HCT116 (cell line): ENCODE measurements at regions not wholly inside any gene's neighbourhood (a gene's known extent, or its start where the extent isn't known, plus 50 kb on each side); places are given as distances from the start of the nearest gene placed in this dataset.

Experiments
- ATAC-seq: fragments of 200-7000 bp; cut with Tn5 transposase; 2 replicates; pipeline ENCODE4 v1.9.1; 2020; ENCODE audit warnings: mild to moderate bottlenecking, moderate library complexity
- BruUV-seq: library from RNA; stranded (reverse); fragments of 400-500 nt; replicated peaks from 2 replicates; lab custom pipeline; 2021; lab: Mats Ljungman, UMichigan
- CTCF ChIA-PET: fragments of 300-600 bp; sonication (Branson Sonifier 250); formaldehyde crosslinking; loops from one replicate; lab custom pipeline; 2021; ENCODE audit warnings: antibody characterized with exemption; lab: Charles Lee
- POLR2A ChIA-PET: fragments of 300-600, 350-600 bp; sonication (Branson Sonifier 250); formaldehyde crosslinking; loops from one replicate; lab custom pipeline; 2021; ENCODE audit warnings: antibody characterized with exemption; lab: Charles Lee
- RAD21 ChIA-PET, 2 experiments: fragments of 300-600 bp; sonication (Branson Sonifier 250); formaldehyde crosslinking; loops; one replicate each; lab custom pipeline; 2023; ENCODE audit warnings: low total read pairs in 2 of 2; ENCODE audit not compliant: uncharacterized antibody in 2 of 2, unreplicated experiment in 2 of 2, low non-redundant PET in 1 of 2; lab: Charles Lee
- DNase-seq: peaks from one replicate; pipeline ENCODE4 v3.0.0-alpha.2; 2010; ENCODE audit warnings: low read depth, low spot score
- H2AFZ ChIP-seq: fragments of 200-600 bp; shearing (Covaris generic), sonication (generic); 2 replicates; pipeline ENCODE4 v1.6.1; 2017; ENCODE audit warnings: low read depth, mixed run types, mixed read lengths, antibody characterized with exemption, low read length; ENCODE audit not compliant: poor library complexity, severe bottlenecking
- H3K27ac ChIP-seq: 2 replicates; pipeline ENCODE4 v1.5.1; 2012; ENCODE audit warnings: low read depth, low read length
- H3K27me3 ChIP-seq: fragments of 200-600 bp; sonication (generic); 2 replicates; pipeline ENCODE4 v1.6.1; 2016; ENCODE audit warnings: mixed run types, low read length, mixed read lengths; ENCODE audit not compliant: insufficient read depth
- H3K36me3 ChIP-seq, 2 experiments: fragments of 200-500 bp in 1 of 2; fragments of 200-600 bp in 1 of 2; sonication (Bioruptor generic) in 1 of 2; sonication (generic) in 1 of 2; 2 replicates each; pipeline versions ENCODE4 v1.5.1 to v1.6.1; 2014 to 2016; ENCODE audit warnings: low read length in 2 of 2, inconsistent platforms in 1 of 2, mixed read lengths in 1 of 2, mixed run types in 1 of 2; ENCODE audit not compliant: insufficient read depth in 2 of 2, control insufficient read depth in 1 of 2
- H3K4me1 ChIP-seq, 2 experiments: fragments of 200-600 bp in 1 of 2; sonication (generic) in 1 of 2; 2 replicates each; pipeline versions ENCODE4 v1.5.1 to v1.6.1; 2012 to 2017; ENCODE audit warnings: low read length in 2 of 2, inconsistent platforms in 1 of 2, mild to moderate bottlenecking in 1 of 2, mixed read lengths in 1 of 2, mixed run types in 1 of 2, moderate library complexity in 1 of 2; ENCODE audit not compliant: insufficient read depth in 2 of 2, control insufficient read depth in 1 of 2
- H3K4me2 ChIP-seq: fragments of 200-600 bp; sonication (generic); 2 replicates; pipeline ENCODE4 v1.6.1; 2017; ENCODE audit warnings: mixed run types, low read length, mixed read lengths
- H3K4me3 ChIP-seq, 2 experiments: fragments of 200-600 bp in 1 of 2; sonication (generic) in 1 of 2; replicated peaks in 1 of 2; 2 replicates each; pipeline ENCODE4 v1.5.1; 2011 to 2016; ENCODE audit warnings: low read length in 2 of 2, control low read depth in 1 of 2, low read depth in 1 of 2, mild to moderate bottlenecking in 1 of 2, mixed read lengths in 1 of 2, mixed run types in 1 of 2
- H3K79me2 ChIP-seq: fragments of 200-600 bp; sonication (generic); 2 replicates; pipeline ENCODE4 v1.6.1; 2017; ENCODE audit warnings: mild to moderate bottlenecking, mixed run types, low read length, moderate library complexity, mixed read lengths; ENCODE audit not compliant: insufficient read depth
- H3K9ac ChIP-seq: fragments of 200-600 bp; sonication (generic); 2 replicates; pipeline ENCODE4 v1.6.1; 2016; ENCODE audit warnings: low read length, mixed read lengths
- H3K9me2 ChIP-seq: fragments of 200-600 bp; sonication (generic), shearing (Covaris generic); 2 replicates; pipeline ENCODE4 v1.6.1; 2017; ENCODE audit warnings: mixed run types, mild to moderate bottlenecking, moderate library complexity; ENCODE audit not compliant: insufficient read depth
- H3K9me3 ChIP-seq, 2 experiments: fragments of 200-500 bp in 1 of 2; fragments of 200-600 bp in 1 of 2; sonication (Bioruptor generic) in 1 of 2; sonication (generic) in 1 of 2; 2 replicates each; pipeline ENCODE4 v1.6.1; 2014 to 2017; ENCODE audit warnings: low read length in 2 of 2, mixed read lengths in 2 of 2, inconsistent platforms in 1 of 2, low read depth in 1 of 2, mild to moderate bottlenecking in 1 of 2, mixed run types in 1 of 2, moderate library complexity in 1 of 2; ENCODE audit not compliant: control insufficient read depth in 1 of 2, insufficient read depth in 1 of 2
- H4K20me1 ChIP-seq: fragments of 200-600 bp; sonication (generic), shearing (Covaris generic); 2 replicates; pipeline ENCODE4 v1.6.1; 2017; ENCODE audit warnings: mixed run types, mild to moderate bottlenecking, moderate library complexity; ENCODE audit not compliant: insufficient read depth
- ATF3 ChIP-seq: IDR thresholded peaks from 2 replicates; pipeline ENCODE4 v1.6.1; 2012
- CEBPB ChIP-seq: IDR thresholded peaks from 2 replicates; pipeline ENCODE4 v1.6.1; 2012; ENCODE audit warnings: low read depth
- EZH2 ChIP-seq: fragments of 200-600 bp; sonication (generic); IDR thresholded peaks from 2 replicates; pipeline ENCODE4 v1.6.1; 2017; ENCODE audit warnings: antibody characterized with exemption, mixed run types
- FOSL1 ChIP-seq: IDR thresholded peaks from 2 replicates; pipeline ENCODE4 v1.6.1; 2012; ENCODE audit warnings: low read depth
- MAX ChIP-seq: IDR thresholded peaks from 2 replicates; pipeline ENCODE4 v1.6.1; 2012
- POLR2A ChIP-seq: IDR thresholded peaks from 2 replicates; pipeline ENCODE4 v1.7.0; 2011; ENCODE audit warnings: borderline replicate concordance; ENCODE audit not compliant: insufficient read depth, insufficient read length; ENCODE audit errors: extremely low read depth
- POLR2AphosphoS5 ChIP-seq: IDR thresholded peaks from 2 replicates; pipeline ENCODE4 v1.6.1; 2011; ENCODE audit warnings: mild to moderate bottlenecking, low read depth, low read length, moderate library complexity
- SRF ChIP-seq: IDR thresholded peaks from 2 replicates; pipeline ENCODE4 v1.6.1; 2012; ENCODE audit warnings: low read depth
- intact Hi-C: fragments of 100-400 bp; cut with micrococcal nuclease; formaldehyde crosslinking; loops from 2 replicates; pipeline ENCODE4 v1.10.0; 2022

- POLR2A ChIA-PET: no interaction called here
Observed at GRCh38 chrX:114037515-114037914, 546.4 kb upstream of the HTR2C start.

GRCh38 chrX:114028907-114029662 is 554.8 kb upstream of the HTR2C start:
- no peaks in the 10 kb centered on the region for H3K79me2 ChIP-seq
- no peak overlapping the region for H2AFZ ChIP-seq
- H3K4me3 ChIP-seq: no peak overlapping the region
- ATAC-seq: no peak
- H3K9me3 ChIP-seq: no peaks in the 10 kb centered on the region
- H3K4me2 ChIP-seq: no peak overlapping the region
- no peak for DNase-seq
- H3K27me3 ChIP-seq: no peaks in the 10 kb centered on the region
- BruUV-seq: no TSS peak
- no peaks in the 10 kb centered on the region for H3K36me3 ChIP-seq
- intact Hi-C loops: no loop called here
- no peaks in the 10 kb centered on the region for H3K9me2 ChIP-seq
- no peak overlapping the region for H3K27ac ChIP-seq
- ChIA-PET CTCF (no interaction called here), RAD21 (no interaction called here), POLR2A (no interaction called here)
- H4K20me1 ChIP-seq: no peaks in the 10 kb centered on the region
- no peaks in the 10 kb centered on the region for H3K4me1 ChIP-seq
- TF ChIP-seq ATF3 (no peak), POLR2A (no peak), FOSL1 (no peak), SRF (no peak), CEBPB (no peak), POLR2AphosphoS5 (no peak)
- H3K9ac ChIP-seq: no peak overlapping the region

More at GRCh38 chrX:114037515-114037914, 546.4 kb upstream of the HTR2C start:
- Histone ChIP-seq H3K27me3 (no peaks in the 10 kb centered on the region), H3K36me3 (no peaks in the 10 kb centered on the region), H4K20me1 (no peaks in the 10 kb centered on the region), H3K9ac (no peak overlapping the region), H3K4me1 (no peaks in the 10 kb centered on the region), H3K4me2 (no peak overlapping the region), H3K27ac (no peak overlapping the region), H2AFZ (no peak overlapping the region), H3K79me2 (no peaks in the 10 kb centered on the region), H3K9me3 (no peaks in the 10 kb centered on the region), H3K4me3 (no peak overlapping the region), H3K9me2 (no peaks in the 10 kb centered on the region)
- ATAC-seq (no peak), DNase-seq (no peak)
- intact Hi-C loops: no loop called here
- ChIA-PET CTCF (no interaction called here), RAD21 (no interaction called here)
- no peak for TF ChIP-seq EZH2
- TF ChIP-seq MAX: no peak
- TF ChIP-seq ATF3: no peak
- TF ChIP-seq POLR2AphosphoS5: no peak
- BruUV-seq: no TSS peak
